ENCODE measurements at regions not wholly inside any gene's neighbourhood (a gene's known extent, or its start where the extent isn't known, plus 50 kb on each side); places are given as distances from the start of the nearest gene placed in this dataset.

GRCh38 chr11:16669799-16670415, 68.5 kb upstream of the C11orf58 start:
- TF ChIP-seq TSHZ2 (CRISPR knock-in tag; IDR thresholded peaks at IDR 0.05) (no peak), ESRRG (CRISPR knock-in tag; IDR thresholded peaks at IDR 0.05) (no peak), CSDC2 (CRISPR knock-in tag; IDR thresholded peaks at IDR 0.05) (no peak), OSR1 (CRISPR knock-in tag; IDR thresholded peaks at IDR 0.05) (no peak), ZNF70 (CRISPR knock-in tag; IDR thresholded peaks at IDR 0.05) (no peak), ZC3H10 (CRISPR knock-in tag; IDR thresholded peaks at IDR 0.05) (no peak), BACH2 (CRISPR knock-in tag; IDR thresholded peaks at IDR 0.05; ENCODE audit: borderline replicate concordance) (no peak), SNAI2 (CRISPR knock-in tag; IDR thresholded peaks at IDR 0.05) (no peak), ZFP30 (CRISPR knock-in tag; IDR thresholded peaks at IDR 0.05) (no peak), ZFP3 (CRISPR knock-in tag; IDR thresholded peaks at IDR 0.05) (no peak), ARNTL (CRISPR knock-in tag; IDR thresholded peaks at IDR 0.05; ENCODE audit: borderline replicate concordance, low read depth) (no peak)
- TF ChIP-seq, protein P1, sequence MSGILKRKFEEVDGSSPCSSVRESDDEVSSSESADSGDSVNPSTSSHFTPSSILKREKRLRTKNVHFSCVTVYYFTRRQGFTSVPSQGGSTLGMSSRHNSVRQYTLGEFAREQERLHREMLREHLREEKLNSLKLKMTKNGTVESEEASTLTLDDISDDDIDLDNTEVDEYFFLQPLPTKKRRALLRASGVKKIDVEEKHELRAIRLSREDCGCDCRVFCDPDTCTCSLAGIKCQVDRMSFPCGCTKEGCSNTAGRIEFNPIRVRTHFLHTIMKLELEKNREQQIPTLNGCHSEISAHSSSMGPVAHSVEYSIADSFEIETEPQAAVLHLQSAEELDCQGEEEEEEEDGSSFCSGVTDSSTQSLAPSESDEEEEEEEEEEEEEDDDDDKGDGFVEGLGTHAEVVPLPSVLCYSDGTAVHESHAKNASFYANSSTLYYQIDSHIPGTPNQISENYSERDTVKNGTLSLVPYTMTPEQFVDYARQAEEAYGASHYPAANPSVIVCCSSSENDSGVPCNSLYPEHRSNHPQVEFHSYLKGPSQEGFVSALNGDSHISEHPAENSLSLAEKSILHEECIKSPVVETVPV (CRISPR knock-in tag; IDR thresholded peaks at IDR 0.05) = no peak
- no peak; the same call in 2 of the 3 replicates for ATAC-seq

DNA sequence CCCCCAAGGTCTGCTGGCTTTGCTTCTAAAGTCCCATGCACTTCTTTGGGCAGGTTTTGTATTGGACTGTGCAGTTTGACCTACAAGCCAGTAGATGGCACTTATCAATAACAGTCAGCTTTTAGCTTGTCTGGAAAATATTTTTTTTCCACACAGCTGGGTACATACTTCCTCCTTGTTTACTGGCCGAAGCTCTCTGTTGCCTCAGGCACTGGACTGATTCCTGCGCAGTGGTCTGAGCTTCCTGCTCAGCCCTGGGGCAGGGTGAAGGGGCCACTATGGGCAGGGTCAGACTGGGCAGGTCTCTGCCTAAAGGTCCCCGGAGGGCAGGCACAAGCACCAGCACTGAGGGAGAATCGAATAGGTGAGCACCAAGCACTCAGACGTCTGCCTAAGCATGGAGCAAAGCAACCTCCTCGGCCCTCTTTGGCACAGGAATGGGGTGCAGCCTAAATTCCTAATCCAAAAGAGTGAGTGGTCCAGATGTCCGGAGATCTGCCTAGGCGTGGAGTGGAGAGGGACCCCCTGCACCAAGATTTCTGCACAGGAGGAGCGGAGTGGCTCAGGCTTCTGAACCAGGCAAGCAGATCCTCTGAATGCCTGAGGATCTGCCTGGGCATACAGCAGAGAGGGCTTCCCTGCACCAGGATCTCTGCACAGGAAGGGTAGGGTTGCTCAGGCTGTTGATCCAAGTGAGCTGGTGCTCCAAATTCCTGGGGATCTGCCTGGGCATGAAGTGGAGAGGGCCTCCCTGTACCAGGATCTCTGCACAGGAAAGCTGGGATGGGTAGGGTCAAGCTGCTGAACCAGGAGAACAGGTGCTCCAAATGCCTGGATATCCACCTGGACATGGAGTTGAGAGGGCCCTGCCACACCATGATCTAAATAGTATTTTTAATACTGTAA, 105.9 kb upstream of the C11orf58 start:
- TF ChIP-seq BACH2 (CRISPR knock-in tag; IDR thresholded peaks at IDR 0.05; ENCODE audit: borderline replicate concordance) (no peak), ESRRG (CRISPR knock-in tag; IDR thresholded peaks at IDR 0.05) (no peak), ZC3H10 (CRISPR knock-in tag; IDR thresholded peaks at IDR 0.05) (no peak), ZFP3 (CRISPR knock-in tag; IDR thresholded peaks at IDR 0.05) (no peak), SNAI2 (CRISPR knock-in tag; IDR thresholded peaks at IDR 0.05) (no peak), ZNF8 (CRISPR knock-in tag; IDR thresholded peaks at IDR 0.05) (no peak), ISL1 (CRISPR knock-in tag; IDR thresholded peaks at IDR 0.05) (no peak)
- TF ChIP-seq, protein P1 (CRISPR knock-in tag; IDR thresholded peaks at IDR 0.05) = no peak
- TF ChIP-seq, protein P2, sequence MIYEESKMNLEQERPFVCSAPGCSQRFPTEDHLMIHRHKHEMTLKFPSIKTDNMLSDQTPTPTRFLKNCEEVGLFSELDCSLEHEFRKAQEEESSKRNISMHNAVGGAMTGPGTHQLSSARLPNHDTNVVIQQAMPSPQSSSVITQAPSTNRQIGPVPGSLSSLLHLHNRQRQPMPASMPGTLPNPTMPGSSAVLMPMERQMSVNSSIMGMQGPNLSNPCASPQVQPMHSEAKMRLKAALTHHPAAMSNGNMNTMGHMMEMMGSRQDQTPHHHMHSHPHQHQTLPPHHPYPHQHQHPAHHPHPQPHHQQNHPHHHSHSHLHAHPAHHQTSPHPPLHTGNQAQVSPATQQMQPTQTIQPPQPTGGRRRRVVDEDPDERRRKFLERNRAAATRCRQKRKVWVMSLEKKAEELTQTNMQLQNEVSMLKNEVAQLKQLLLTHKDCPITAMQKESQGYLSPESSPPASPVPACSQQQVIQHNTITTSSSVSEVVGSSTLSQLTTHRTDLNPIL (CRISPR knock-in tag; IDR thresholded peaks at IDR 0.05; ENCODE audit: low read depth) = no peak

DNA sequence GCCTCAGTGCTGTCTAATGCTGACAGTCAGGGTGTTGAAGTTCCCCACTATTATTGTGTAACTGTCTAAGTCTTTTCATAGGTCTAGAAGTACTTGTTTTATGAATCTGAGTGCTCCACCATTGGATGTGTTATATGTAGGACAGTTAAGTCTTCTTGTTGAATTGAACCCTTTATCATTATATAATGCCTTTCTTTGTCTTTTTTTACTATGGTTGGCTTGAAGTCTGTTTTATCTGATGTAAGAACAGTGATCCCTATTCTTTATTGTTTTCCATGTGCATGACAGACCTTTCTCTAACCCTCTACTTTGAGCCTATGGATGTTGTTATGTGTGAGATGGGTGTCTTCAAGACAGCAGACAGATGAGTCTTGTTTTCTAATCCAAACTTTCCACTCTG, 107.8 kb upstream of the C11orf58 start:
- TF ChIP-seq ZNF70 (CRISPR knock-in tag; IDR thresholded peaks at IDR 0.05) = no peak
- no peak for TF ChIP-seq ZFP3 (CRISPR knock-in tag; IDR thresholded peaks at IDR 0.05)
- no peak for TF ChIP-seq ARNTL (CRISPR knock-in tag; IDR thresholded peaks at IDR 0.05; ENCODE audit: borderline replicate concordance, low read depth)
- no peak for TF ChIP-seq TSHZ2 (CRISPR knock-in tag; IDR thresholded peaks at IDR 0.05)
- no peak for TF ChIP-seq SNAI2 (CRISPR knock-in tag; IDR thresholded peaks at IDR 0.05)
- TF ChIP-seq TCF4 (CRISPR knock-in tag; IDR thresholded peaks at IDR 0.05; ENCODE audit: borderline replicate concordance) = no peak
- no peak for TF ChIP-seq GLIS3 (CRISPR knock-in tag; IDR thresholded peaks at IDR 0.05)
- no peak for TF ChIP-seq RARB (CRISPR knock-in tag; IDR thresholded peaks at IDR 0.05)
- TF ChIP-seq PPARA (CRISPR knock-in tag; IDR thresholded peaks at IDR 0.05; ENCODE audit: borderline replicate concordance) = no peak
- TF ChIP-seq, protein P1 (CRISPR knock-in tag; IDR thresholded peaks at IDR 0.05) = no peak
- no peak for TF ChIP-seq CSDC2 (CRISPR knock-in tag; IDR thresholded peaks at IDR 0.05)
- no peak for TF ChIP-seq PATZ1 (CRISPR knock-in tag; IDR thresholded peaks at IDR 0.05; ENCODE audit: borderline replicate concordance)
- TF ChIP-seq ISL1 (CRISPR knock-in tag; IDR thresholded peaks at IDR 0.05) = no peak
- no peak for TF ChIP-seq ESRRG (CRISPR knock-in tag; IDR thresholded peaks at IDR 0.05)
- TF ChIP-seq ZNF565 (CRISPR knock-in tag; conservative IDR thresholded peaks at IDR 0.05; ENCODE audit: low read depth) = no peak
- no peak for ATAC-seq

More for the DNA sequence above, 105.9 kb upstream of the C11orf58 start:
- peak; percentile 63 for ATAC-seq

All from SK-N-SH treated with all-trans-retinoic acid at 6 μM for 48 hours (cell line).